Upper lobe of left lung (tissue), 4 donors: ENCODE measurements at regions not wholly inside any gene's neighbourhood (a gene's known extent, or its start where the extent isn't known, plus 50 kb on each side); places are given as distances from the start of the nearest gene placed in this dataset.

Source experiments
- POLR2A ChIP-seq, 4 donors: fragments of 450-650 bp; IDR thresholded peaks; one replicate each; pipeline ENCODE4 v1.5.1; 2016 to 2017; ENCODE audit warnings: antibody characterized with exemption in 4 of 4, mild to moderate bottlenecking in 2 of 4
- TF ChIP-seq, protein P1 (sequence below), 6 experiments: fragments of 450-650 bp in 4 of 6; fragments of 200-600 bp in 2 of 6; sonication (generic) in 2 of 6; IDR thresholded peaks; one replicate each; pipeline ENCODE4 v1.5.1; 2016 to 2019; ENCODE audit warnings: antibody characterized with exemption in 6 of 6

DNA sequence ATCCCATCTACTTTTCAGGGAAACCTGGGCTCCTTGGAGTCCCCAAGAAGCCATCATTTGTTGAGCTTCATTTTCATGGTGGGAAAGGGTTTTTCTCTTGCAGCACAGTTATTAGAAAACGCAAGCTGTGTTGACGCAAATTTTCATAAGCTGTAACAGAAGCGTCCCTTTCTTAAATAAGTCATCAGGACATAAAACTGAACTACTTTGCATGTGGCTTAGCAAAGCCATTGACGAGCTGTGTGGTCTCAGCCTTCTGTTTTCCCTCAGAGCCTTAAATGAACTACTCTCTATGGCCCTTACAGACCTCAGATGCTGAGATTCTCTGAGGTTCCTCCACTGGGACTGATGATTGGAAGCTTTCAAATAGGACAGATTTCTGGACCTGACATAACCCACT lies 85.1 kb downstream of the ARL4C start:
- TF ChIP-seq, protein P1, sequence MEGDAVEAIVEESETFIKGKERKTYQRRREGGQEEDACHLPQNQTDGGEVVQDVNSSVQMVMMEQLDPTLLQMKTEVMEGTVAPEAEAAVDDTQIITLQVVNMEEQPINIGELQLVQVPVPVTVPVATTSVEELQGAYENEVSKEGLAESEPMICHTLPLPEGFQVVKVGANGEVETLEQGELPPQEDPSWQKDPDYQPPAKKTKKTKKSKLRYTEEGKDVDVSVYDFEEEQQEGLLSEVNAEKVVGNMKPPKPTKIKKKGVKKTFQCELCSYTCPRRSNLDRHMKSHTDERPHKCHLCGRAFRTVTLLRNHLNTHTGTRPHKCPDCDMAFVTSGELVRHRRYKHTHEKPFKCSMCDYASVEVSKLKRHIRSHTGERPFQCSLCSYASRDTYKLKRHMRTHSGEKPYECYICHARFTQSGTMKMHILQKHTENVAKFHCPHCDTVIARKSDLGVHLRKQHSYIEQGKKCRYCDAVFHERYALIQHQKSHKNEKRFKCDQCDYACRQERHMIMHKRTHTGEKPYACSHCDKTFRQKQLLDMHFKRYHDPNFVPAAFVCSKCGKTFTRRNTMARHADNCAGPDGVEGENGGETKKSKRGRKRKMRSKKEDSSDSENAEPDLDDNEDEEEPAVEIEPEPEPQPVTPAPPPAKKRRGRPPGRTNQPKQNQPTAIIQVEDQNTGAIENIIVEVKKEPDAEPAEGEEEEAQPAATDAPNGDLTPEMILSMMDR (IDR thresholded peaks at IDR 0.05), result no peak
- no peak for TF ChIP-seq POLR2A (IDR thresholded peaks at IDR 0.05)
